Retinal pigment epithelial cell (primary cell): ENCODE measurements at regions not wholly inside any gene's neighbourhood (a gene's known extent, or its start where the extent isn't known, plus 50 kb on each side); places are given as distances from the start of the nearest gene placed in this dataset.

Experiments
- DNase-seq: peaks from one replicate; pipeline ENCODE4 v3.0.0-alpha.2; 2010; ENCODE audit warnings: low read depth
- H3K4me3 ChIP-seq: 2 replicates; pipeline ENCODE4 v1.5.1; 2011; ENCODE audit warnings: mild to moderate bottlenecking, low read length, control low read depth, moderate library complexity
- CTCF ChIP-seq: conservative IDR thresholded peaks from 2 replicates; pipeline ENCODE4 v1.5.1; 2011; ENCODE audit warnings: low read depth, low read length, control low read depth, inconsistent platforms

GRCh38 chr3:106806964-106807363, 570.3 kb upstream of the CCDC54 start:
- no peak for TF ChIP-seq CTCF
- DNase-seq: no peak
- no peak overlapping the region for H3K4me3 ChIP-seq

- TF ChIP-seq CTCF: no peak
- DNase-seq: no peak
- no peak overlapping the region for H3K4me3 ChIP-seq
These were observed 568.2 kb upstream of the CCDC54 start for GRCh38 chr3:106809041-106809440.

DNA sequence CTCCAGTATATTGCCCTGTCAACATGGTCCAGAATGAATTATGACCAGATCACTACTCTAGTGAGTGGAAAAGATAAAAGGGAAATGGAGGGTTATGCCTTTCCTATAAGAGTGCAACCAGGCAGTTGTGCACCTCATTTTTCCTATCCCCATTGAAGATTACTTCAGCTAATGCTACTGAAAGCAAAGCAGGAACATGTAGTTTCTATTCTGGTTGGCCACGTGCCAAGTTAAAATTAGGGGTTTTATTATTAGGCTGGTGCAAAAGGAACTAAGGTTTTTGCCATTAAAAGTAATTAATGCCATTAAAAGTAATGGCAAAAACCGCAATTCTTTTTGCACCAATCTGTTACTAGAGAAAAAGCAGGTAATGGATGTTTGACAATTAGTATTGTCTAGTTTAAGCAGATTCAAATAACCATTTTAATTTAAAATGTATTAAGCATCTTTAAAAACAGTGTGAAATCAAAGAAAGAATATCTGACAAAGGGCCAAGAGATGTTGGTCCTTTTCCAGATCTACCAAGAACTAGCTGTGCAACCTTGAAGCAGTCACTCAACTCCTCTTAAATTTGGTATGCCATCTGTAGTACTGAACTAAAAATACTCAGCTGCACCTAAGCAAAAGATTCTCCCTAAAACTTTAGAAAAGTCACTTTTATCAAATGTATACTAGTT, 567.5 kb upstream of the CCDC54 start:
- H3K4me3 ChIP-seq: no peak overlapping the region
- DNase-seq: no peak
- no peak for TF ChIP-seq CTCF

DNA sequence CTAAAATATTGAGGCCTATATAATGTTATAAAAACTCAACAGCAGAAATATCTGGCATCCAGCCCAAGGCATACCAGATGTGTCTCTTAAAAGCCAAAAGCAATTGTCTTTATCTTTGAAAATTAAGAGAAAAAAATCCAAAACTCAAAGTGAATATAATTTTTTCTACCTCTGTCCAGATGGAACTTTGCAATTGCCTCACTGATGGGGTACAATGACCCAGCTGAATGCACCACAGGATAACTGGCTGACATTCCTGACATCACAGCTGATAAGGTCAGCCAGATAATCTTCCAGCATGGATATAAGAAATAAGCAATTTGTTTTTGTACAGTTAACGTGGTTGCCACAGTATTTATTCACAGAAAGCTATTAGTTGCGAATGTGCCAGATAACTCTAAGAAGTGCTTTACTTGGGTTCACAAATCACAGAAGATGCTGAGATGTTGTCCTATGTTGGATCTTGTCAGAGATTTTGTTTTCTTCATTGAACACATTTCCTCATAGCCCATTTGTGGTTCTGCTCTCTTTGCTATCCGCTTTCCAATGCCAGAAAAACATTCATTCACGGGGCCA, 566.9 kb upstream of the CCDC54 start:
- H3K4me3 ChIP-seq: no peak overlapping the region
- no peak for TF ChIP-seq CTCF
- no peak for DNase-seq

GRCh38 chr3:106811376-106811775, 565.9 kb upstream of the CCDC54 start:
- TF ChIP-seq CTCF: no peak
- no peak overlapping the region for H3K4me3 ChIP-seq
- DNase-seq: no peak

GRCh38 chr3:106813742-106814141, 563.5 kb upstream of the CCDC54 start:
- no peak overlapping the region for H3K4me3 ChIP-seq
- TF ChIP-seq CTCF: no peak

DNA sequence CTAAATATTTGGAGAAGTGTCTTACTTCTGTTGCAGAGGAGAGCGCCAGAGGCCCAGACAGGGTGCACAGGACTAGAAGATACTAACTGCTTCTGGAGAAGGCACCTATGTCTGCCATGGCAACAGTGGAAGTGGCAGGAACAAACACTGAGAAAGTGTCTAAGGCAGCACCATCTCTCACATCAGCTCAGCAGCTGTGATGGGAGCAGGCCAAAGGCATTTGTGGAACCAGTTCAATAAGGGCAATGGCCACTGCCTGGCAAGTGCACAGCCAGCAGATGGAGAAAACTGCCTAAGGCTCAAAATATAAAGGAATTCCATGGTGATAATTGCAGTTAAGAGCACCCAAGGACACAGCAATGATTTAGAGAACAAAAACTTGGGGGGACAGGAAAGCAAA, 563.0 kb upstream of the CCDC54 start:
- H3K4me3 ChIP-seq: no peak overlapping the region
- no peak for TF ChIP-seq CTCF
- no peak for DNase-seq

More at GRCh38 chr3:106813742-106814141, 563.5 kb upstream of the CCDC54 start:
- DNase-seq: no peak
